GM10266 (cell line): ENCODE measurements at regions not wholly inside any gene's neighbourhood (a gene's known extent, or its start where the extent isn't known, plus 50 kb on each side); places are given as distances from the start of the nearest gene placed in this dataset.

Experiments used
- DNase-seq: peaks from one replicate; pipeline ENCODE4 v3.0.0; 2012; ENCODE audit errors: extremely low spot score
- CTCF ChIP-seq: IDR thresholded peaks from 2 replicates; pipeline ENCODE4 v1.5.1; 2012; ENCODE audit warnings: mild to moderate bottlenecking, low read depth; ENCODE audit not compliant: control insufficient read depth, insufficient read depth; ENCODE audit errors: missing control alignments

GRCh38 chr9:12155401-12156134, 537.6 kb upstream of the TYRP1 start:
- no peak for TF ChIP-seq CTCF
- DNase-seq: no peak

- DNase-seq: no peak
- no peak for TF ChIP-seq CTCF
These were observed 530.9 kb upstream of the TYRP1 start for GRCh38 chr9:12162181-12162815.

GRCh38 chr9:12163723-12164458, 529.3 kb upstream of the TYRP1 start:
- DNase-seq: no peak
- TF ChIP-seq CTCF: no peak

GRCh38 chr9:12166518-12166917, 526.7 kb upstream of the TYRP1 start:
- DNase-seq: no peak

GRCh38 chr9:12170456-12170855, 522.7 kb upstream of the TYRP1 start:
- DNase-seq: no peak
- TF ChIP-seq CTCF: no peak

More at GRCh38 chr9:12166518-12166917, 526.7 kb upstream of the TYRP1 start:
- no peak for TF ChIP-seq CTCF

GRCh38 chr9:12178634-12179033, 514.6 kb upstream of the TYRP1 start:
- TF ChIP-seq CTCF: no peak
- DNase-seq: no peak
